GM13976 (cell line): ENCODE measurements at regions not wholly inside any gene's neighbourhood (a gene's known extent, or its start where the extent isn't known, plus 50 kb on each side); places are given as distances from the start of the nearest gene placed in this dataset.

ENCODE experiments used
- DNase-seq: peaks from one replicate; pipeline ENCODE4 v3.0.0; 2012; ENCODE audit warnings: low spot score
- CTCF ChIP-seq: IDR thresholded peaks from 2 replicates; pipeline ENCODE4 v1.5.1; 2012; ENCODE audit warnings: borderline replicate concordance, mild to moderate bottlenecking; ENCODE audit not compliant: insufficient read depth; ENCODE audit errors: extremely low read depth, missing control alignments, control extremely low read depth
- in situ Hi-C: fragments of 300-500 bp; cut with MboI; formaldehyde crosslinking; loops from one replicate; pipeline ENCODE4 v1.12.0; 2022; ENCODE audit warnings: low sequenced_read_pairs, mixed read lengths, inconsistent platforms; ENCODE audit not compliant: unreplicated experiment

GRCh38 chr18:27843783-27844777 is 332.9 kb downstream of the CDH2 start:
- DNase-seq = no peak
- in situ Hi-C loops = no loop called here
- no peak for TF ChIP-seq CTCF

GRCh38 chr18:27839141-27839540 is 337.8 kb downstream of the CDH2 start:
- TF ChIP-seq CTCF = no peak
- DNase-seq = no peak
- in situ Hi-C loops = no loop called here

GRCh38 chr18:27838225-27838624 is 338.7 kb downstream of the CDH2 start:
- in situ Hi-C loops = no loop called here
- TF ChIP-seq CTCF = no peak
- no peak for DNase-seq

GRCh38 chr18:27826101-27826500 is 350.8 kb downstream of the CDH2 start:
- in situ Hi-C loops = no loop called here

GRCh38 chr18:27825689-27826088 is 351.2 kb downstream of the CDH2 start:
- no peak for DNase-seq
- in situ Hi-C loops = no loop called here
- TF ChIP-seq CTCF = no peak

More at GRCh38 chr18:27826101-27826500, 350.8 kb downstream of the CDH2 start:
- no peak for TF ChIP-seq CTCF
- DNase-seq = no peak

GRCh38 chr18:27824841-27825681 is 351.9 kb downstream of the CDH2 start:
- in situ Hi-C loops = no loop called here
- no peak for DNase-seq
- no peak for TF ChIP-seq CTCF
